ENCODE measurements at regions not wholly inside any gene's neighbourhood (a gene's known extent, or its start where the extent isn't known, plus 50 kb on each side); places are given as distances from the start of the nearest gene placed in this dataset.

DNA sequence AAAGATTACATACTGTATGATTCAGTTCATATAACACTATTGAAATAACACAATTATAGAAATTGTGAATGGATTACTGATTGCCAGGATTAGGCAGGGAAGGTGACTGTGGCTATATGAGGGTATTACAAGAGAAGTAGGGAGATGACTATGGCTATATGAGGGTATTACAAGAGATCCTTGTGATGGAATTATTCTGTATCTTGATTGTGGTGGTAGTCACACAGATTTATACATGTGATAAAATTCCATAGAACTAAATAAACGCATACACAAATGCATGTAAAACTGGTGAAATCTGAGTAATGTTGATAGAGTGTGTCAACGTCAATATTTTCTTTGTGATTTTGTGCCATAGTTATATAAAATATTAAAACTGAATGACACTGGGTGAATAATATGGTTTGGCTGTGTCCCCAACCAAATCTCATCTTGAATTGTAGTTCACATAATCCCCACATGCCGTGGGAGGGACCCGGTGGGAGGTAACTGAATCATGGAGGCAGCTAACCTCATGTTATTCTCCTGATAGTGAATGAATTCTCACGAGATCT lies 615.6 kb upstream of the PKN2 start:
- no peak for ATAC-seq
- TF ChIP-seq ZNF8 (CRISPR knock-in tag; IDR thresholded peaks at IDR 0.05) (no peak), ZC3H10 (CRISPR knock-in tag; IDR thresholded peaks at IDR 0.05) (no peak), ZFP30 (CRISPR knock-in tag; IDR thresholded peaks at IDR 0.05) (no peak), ZNF70 (CRISPR knock-in tag; IDR thresholded peaks at IDR 0.05) (no peak), RARB (CRISPR knock-in tag; IDR thresholded peaks at IDR 0.05) (no peak), CREB5 (CRISPR knock-in tag; IDR thresholded peaks at IDR 0.05; ENCODE audit: low read depth) (no peak), OSR1 (CRISPR knock-in tag; IDR thresholded peaks at IDR 0.05) (no peak), ISL1 (CRISPR knock-in tag; IDR thresholded peaks at IDR 0.05) (no peak), CSDC2 (CRISPR knock-in tag; IDR thresholded peaks at IDR 0.05) (no peak), TCF4 (CRISPR knock-in tag; IDR thresholded peaks at IDR 0.05; ENCODE audit: borderline replicate concordance) (no peak), ZFP3 (CRISPR knock-in tag; IDR thresholded peaks at IDR 0.05) (no peak), TOX (CRISPR knock-in tag; IDR thresholded peaks at IDR 0.05; ENCODE audit: borderline replicate concordance) (no peak)
- TF ChIP-seq, protein P1, sequence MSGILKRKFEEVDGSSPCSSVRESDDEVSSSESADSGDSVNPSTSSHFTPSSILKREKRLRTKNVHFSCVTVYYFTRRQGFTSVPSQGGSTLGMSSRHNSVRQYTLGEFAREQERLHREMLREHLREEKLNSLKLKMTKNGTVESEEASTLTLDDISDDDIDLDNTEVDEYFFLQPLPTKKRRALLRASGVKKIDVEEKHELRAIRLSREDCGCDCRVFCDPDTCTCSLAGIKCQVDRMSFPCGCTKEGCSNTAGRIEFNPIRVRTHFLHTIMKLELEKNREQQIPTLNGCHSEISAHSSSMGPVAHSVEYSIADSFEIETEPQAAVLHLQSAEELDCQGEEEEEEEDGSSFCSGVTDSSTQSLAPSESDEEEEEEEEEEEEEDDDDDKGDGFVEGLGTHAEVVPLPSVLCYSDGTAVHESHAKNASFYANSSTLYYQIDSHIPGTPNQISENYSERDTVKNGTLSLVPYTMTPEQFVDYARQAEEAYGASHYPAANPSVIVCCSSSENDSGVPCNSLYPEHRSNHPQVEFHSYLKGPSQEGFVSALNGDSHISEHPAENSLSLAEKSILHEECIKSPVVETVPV (CRISPR knock-in tag; IDR thresholded peaks at IDR 0.05): no peak
- TF ChIP-seq, protein P2, sequence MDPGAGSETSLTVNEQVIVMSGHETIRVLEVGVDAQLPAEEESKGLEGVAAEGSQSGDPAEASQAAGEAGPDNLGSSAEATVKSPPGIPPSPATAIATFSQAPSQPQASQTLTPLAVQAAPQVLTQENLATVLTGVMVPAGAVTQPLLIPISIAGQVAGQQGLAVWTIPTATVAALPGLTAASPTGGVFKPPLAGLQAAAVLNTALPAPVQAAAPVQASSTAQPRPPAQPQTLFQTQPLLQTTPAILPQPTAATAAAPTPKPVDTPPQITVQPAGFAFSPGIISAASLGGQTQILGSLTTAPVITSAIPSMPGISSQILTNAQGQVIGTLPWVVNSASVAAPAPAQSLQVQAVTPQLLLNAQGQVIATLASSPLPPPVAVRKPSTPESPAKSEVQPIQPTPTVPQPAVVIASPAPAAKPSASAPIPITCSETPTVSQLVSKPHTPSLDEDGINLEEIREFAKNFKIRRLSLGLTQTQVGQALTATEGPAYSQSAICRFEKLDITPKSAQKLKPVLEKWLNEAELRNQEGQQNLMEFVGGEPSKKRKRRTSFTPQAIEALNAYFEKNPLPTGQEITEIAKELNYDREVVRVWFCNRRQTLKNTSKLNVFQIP (CRISPR knock-in tag; IDR thresholded peaks at IDR 0.05; ENCODE audit: borderline replicate concordance, low read depth): no peak
- TF ChIP-seq, protein P3, sequence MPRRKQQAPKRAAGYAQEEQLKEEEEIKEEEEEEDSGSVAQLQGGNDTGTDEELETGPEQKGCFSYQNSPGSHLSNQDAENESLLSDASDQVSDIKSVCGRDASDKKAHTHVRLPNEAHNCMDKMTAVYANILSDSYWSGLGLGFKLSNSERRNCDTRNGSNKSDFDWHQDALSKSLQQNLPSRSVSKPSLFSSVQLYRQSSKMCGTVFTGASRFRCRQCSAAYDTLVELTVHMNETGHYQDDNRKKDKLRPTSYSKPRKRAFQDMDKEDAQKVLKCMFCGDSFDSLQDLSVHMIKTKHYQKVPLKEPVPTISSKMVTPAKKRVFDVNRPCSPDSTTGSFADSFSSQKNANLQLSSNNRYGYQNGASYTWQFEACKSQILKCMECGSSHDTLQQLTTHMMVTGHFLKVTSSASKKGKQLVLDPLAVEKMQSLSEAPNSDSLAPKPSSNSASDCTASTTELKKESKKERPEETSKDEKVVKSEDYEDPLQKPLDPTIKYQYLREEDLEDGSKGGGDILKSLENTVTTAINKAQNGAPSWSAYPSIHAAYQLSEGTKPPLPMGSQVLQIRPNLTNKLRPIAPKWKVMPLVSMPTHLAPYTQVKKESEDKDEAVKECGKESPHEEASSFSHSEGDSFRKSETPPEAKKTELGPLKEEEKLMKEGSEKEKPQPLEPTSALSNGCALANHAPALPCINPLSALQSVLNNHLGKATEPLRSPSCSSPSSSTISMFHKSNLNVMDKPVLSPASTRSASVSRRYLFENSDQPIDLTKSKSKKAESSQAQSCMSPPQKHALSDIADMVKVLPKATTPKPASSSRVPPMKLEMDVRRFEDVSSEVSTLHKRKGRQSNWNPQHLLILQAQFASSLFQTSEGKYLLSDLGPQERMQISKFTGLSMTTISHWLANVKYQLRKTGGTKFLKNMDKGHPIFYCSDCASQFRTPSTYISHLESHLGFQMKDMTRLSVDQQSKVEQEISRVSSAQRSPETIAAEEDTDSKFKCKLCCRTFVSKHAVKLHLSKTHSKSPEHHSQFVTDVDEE (CRISPR knock-in tag; IDR thresholded peaks at IDR 0.05): no peak

- TF ChIP-seq ZNF8 (CRISPR knock-in tag; IDR thresholded peaks at IDR 0.05) (no peak), ZFP30 (CRISPR knock-in tag; IDR thresholded peaks at IDR 0.05) (no peak), ZC3H10 (CRISPR knock-in tag; IDR thresholded peaks at IDR 0.05) (no peak), ZNF70 (CRISPR knock-in tag; IDR thresholded peaks at IDR 0.05) (no peak), ESRRG (CRISPR knock-in tag; IDR thresholded peaks at IDR 0.05) (no peak), TCF4 (CRISPR knock-in tag; IDR thresholded peaks at IDR 0.05; ENCODE audit: borderline replicate concordance) (no peak)
- TF ChIP-seq, protein P2 (CRISPR knock-in tag; IDR thresholded peaks at IDR 0.05; ENCODE audit: borderline replicate concordance, low read depth): no peak
- TF ChIP-seq, protein P3 (CRISPR knock-in tag; IDR thresholded peaks at IDR 0.05): no peak
- ATAC-seq: no peak
These were observed 613.1 kb upstream of the PKN2 start for GRCh38 chr1:88070956-88071355.

DNA sequence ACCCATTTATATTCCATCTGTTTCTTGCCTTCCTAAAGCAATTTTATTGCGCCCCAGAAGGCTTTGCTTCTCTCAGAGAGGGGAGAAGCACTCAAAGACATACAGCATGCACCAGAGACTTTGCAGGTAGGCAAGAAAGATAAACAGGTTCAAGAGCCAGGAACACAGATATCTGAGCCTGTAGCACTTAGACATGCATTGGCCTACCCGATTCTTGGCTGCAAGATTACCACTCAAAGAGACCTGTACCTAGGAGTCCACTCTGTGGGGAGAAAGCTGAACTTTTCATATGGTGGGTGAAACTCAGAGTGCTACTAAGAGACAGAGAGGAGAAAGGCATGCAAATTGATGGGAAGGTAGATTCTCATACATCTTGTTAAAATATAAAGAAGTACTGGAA lies 609.4 kb upstream of the PKN2 start:
- no peak for ATAC-seq
- TF ChIP-seq, protein P1 (CRISPR knock-in tag; IDR thresholded peaks at IDR 0.05): no peak
- no peak for TF ChIP-seq GLIS3 (CRISPR knock-in tag; IDR thresholded peaks at IDR 0.05)
- TF ChIP-seq ZNF8 (CRISPR knock-in tag; IDR thresholded peaks at IDR 0.05): no peak
- no peak for TF ChIP-seq TOX (CRISPR knock-in tag; IDR thresholded peaks at IDR 0.05; ENCODE audit: borderline replicate concordance)
- TF ChIP-seq PATZ1 (CRISPR knock-in tag; IDR thresholded peaks at IDR 0.05; ENCODE audit: borderline replicate concordance): no peak
- no peak for TF ChIP-seq CREB5 (CRISPR knock-in tag; IDR thresholded peaks at IDR 0.05; ENCODE audit: low read depth)
- no peak for TF ChIP-seq RARB (CRISPR knock-in tag; IDR thresholded peaks at IDR 0.05)
- TF ChIP-seq CSDC2 (CRISPR knock-in tag; IDR thresholded peaks at IDR 0.05): no peak
- no peak for TF ChIP-seq ESRRG (CRISPR knock-in tag; IDR thresholded peaks at IDR 0.05)
